K562 (cell line): ENCODE measurements at regions not wholly inside any gene's neighbourhood (a gene's known extent, or its start where the extent isn't known, plus 50 kb on each side); places are given as distances from the start of the nearest gene placed in this dataset.
A peak's percentile ranks its signal among the peaks of the same experiment; 100 is the strongest.

Experiments
- BACH1 ChIP-seq: fragments of 200-800 bp; sonication (Bioruptor generic); IDR thresholded peaks from 2 replicates; pipeline ENCODE4 v1.6.1; 2016; ENCODE audit warnings: missing genetic modification characterization, missing compliant biosample characterization
- BDP1 ChIP-seq: IDR thresholded peaks from 3 replicates; pipeline ENCODE4 v1.6.1; 2011; ENCODE audit not compliant: insufficient read length, insufficient read depth
- CAMTA2 ChIP-seq: fragments of 250-450 bp; sonication (Bioruptor Pico); conservative IDR thresholded peaks from 2 replicates; pipeline ENCODE4 v1.5.1; 2022
- FOXK1 ChIP-seq: sonication (generic); formaldehyde crosslinking; IDR thresholded peaks from 2 replicates; pipeline ENCODE4 v1.8.0; 2022; ENCODE audit warnings: missing genetic modification reagents, mild to moderate bottlenecking, borderline replicate concordance
- ILF3 ChIP-seq: fragments of 450-650 bp; IDR thresholded peaks from 2 replicates; pipeline ENCODE4 v1.6.1; 2018; ENCODE audit warnings: antibody characterized with exemption, mild to moderate bottlenecking, moderate library complexity, borderline replicate concordance
- KHSRP ChIP-seq: fragments of 450-650 bp; IDR thresholded peaks from 2 replicates; pipeline ENCODE4 v1.6.1; 2017
- KLF16 ChIP-seq: IDR thresholded peaks from 2 replicates; pipeline ENCODE4 v1.6.1; 2016; ENCODE audit warnings: antibody characterized with exemption
- MYNN ChIP-seq, 2 experiments: sonication (generic); formaldehyde crosslinking in 1 of 2; IDR thresholded peaks; 2 replicates each; pipeline versions ENCODE4 v1.5.0 to v1.6.1; 2016 to 2020; ENCODE audit warnings: antibody characterized with exemption in 1 of 2, missing genetic modification reagents in 1 of 2
- SREBF1 ChIP-seq: fragments of 150-350 bp; IDR thresholded peaks from 2 replicates; pipeline ENCODE4 v1.6.1; 2014; ENCODE audit warnings: antibody characterized with exemption, low read depth, low read length, borderline replicate concordance
- STAG1 ChIP-seq: sonication (generic); formaldehyde crosslinking; IDR thresholded peaks from 2 replicates; pipeline ENCODE4 v1.5.0; 2020; ENCODE audit warnings: missing genetic modification reagents, borderline replicate concordance
- TCF7 ChIP-seq: sonication (generic); IDR thresholded peaks from 2 replicates; pipeline ENCODE4 v1.6.1; 2016; ENCODE audit warnings: antibody characterized with exemption, borderline replicate concordance
- ZNF121 ChIP-seq: sonication (generic); formaldehyde crosslinking; conservative IDR thresholded peaks from 2 replicates; pipeline ENCODE4 v1.8.0; 2022; ENCODE audit warnings: missing genetic modification reagents
- ZNF23 ChIP-seq: fragments of 250-450 bp; sonication (Bioruptor Pico); IDR thresholded peaks from 2 replicates; pipeline ENCODE4 v1.4.0; 2020; ENCODE audit warnings: mild to moderate bottlenecking
- ZNF696 ChIP-seq: fragments of 250-450 bp; sonication (Bioruptor Pico); conservative IDR thresholded peaks from 2 replicates; pipeline ENCODE4 v1.4.0; 2020; ENCODE audit warnings: mild to moderate bottlenecking, moderate library complexity
- TF ChIP-seq, protein P1 (sequence below): sonication (generic); formaldehyde crosslinking; IDR thresholded peaks from 2 replicates; pipeline ENCODE4 v1.9.0; 2022; ENCODE audit warnings: mild to moderate bottlenecking, missing genetic modification reagents
- TF ChIP-seq, protein P2 (sequence below): fragments of 450-650 bp; IDR thresholded peaks from 2 replicates; pipeline ENCODE4 v1.6.1; 2016; ENCODE audit warnings: missing biosample characterization, missing genetic modification characterization
- TF ChIP-seq, protein P3 (sequence below): fragments of 450-650 bp; IDR thresholded peaks from 2 replicates; pipeline ENCODE4 v1.6.1; 2016; ENCODE audit warnings: antibody characterized with exemption
- TF ChIP-seq, protein P4 (sequence below): fragments of 450-650 bp; formaldehyde crosslinking; IDR thresholded peaks from 2 replicates; pipeline ENCODE4 v1.4.0; 2020; ENCODE audit warnings: mild to moderate bottlenecking, mixed read lengths
- TF ChIP-seq, protein P5 (sequence below): fragments of 450-650 bp; conservative IDR thresholded peaks from 2 replicates; pipeline ENCODE4 v1.6.1; 2016; ENCODE audit warnings: missing genetic modification characterization, low read depth, mild to moderate bottlenecking, control low read depth, missing compliant biosample characterization
- TF ChIP-seq, protein P6 (sequence below): fragments of 250-450 bp; sonication (Bioruptor Pico); IDR thresholded peaks from 2 replicates; pipeline ENCODE4 v1.4.0; 2020

DNA sequence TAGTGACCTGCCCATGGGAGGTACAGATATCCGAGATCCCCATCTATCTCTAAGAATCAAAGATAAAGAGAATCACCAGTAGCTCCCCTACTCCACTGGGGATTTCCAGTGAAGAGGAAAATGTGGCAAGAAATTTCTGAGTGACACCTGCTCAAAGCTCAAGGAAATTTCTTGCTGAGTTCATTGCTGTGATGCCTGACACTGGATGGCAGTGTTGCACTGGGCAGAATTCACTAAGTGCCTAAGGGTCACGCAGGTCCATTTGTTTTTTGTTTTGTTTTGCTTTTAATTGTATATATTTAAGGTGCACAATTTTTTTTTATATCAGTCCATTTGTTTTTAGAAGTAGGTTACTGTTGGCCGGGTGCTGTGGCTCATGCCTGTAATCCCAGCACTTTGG, 109.5 kb upstream of the KCNAB1 start (continued):
- TF ChIP-seq, protein P1, sequence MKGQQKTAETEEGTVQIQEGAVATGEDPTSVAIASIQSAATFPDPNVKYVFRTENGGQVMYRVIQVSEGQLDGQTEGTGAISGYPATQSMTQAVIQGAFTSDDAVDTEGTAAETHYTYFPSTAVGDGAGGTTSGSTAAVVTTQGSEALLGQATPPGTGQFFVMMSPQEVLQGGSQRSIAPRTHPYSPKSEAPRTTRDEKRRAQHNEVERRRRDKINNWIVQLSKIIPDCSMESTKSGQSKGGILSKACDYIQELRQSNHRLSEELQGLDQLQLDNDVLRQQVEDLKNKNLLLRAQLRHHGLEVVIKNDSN (CRISPR knock-in tag) = no peak
- TF ChIP-seq BACH1 (tag) = no peak
- TF ChIP-seq FOXK1 = no peak
- no peak for TF ChIP-seq ZNF696 (CRISPR knock-in tag)
- TF ChIP-seq, protein P2, sequence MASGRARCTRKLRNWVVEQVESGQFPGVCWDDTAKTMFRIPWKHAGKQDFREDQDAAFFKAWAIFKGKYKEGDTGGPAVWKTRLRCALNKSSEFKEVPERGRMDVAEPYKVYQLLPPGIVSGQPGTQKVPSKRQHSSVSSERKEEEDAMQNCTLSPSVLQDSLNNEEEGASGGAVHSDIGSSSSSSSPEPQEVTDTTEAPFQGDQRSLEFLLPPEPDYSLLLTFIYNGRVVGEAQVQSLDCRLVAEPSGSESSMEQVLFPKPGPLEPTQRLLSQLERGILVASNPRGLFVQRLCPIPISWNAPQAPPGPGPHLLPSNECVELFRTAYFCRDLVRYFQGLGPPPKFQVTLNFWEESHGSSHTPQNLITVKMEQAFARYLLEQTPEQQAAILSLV (tag) = no peak
- TF ChIP-seq, protein P3, sequence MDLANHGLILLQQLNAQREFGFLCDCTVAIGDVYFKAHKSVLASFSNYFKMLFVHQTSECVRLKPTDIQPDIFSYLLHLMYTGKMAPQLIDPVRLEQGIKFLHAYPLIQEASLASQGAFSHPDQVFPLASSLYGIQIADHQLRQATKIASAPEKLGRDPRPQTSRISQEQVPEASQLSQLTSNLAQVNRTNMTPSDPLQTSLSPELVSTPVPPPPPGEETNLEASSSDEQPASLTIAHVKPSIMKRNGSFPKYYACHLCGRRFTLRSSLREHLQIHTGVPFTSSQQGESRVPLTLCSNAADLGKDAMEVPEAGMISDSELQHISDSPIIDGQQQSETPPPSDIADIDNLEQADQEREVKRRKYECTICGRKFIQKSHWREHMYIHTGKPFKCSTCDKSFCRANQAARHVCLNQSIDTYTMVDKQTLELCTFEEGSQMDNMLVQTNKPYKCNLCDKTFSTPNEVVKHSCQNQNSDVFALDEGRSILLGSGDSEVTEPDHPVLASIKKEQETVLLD = no peak
- TF ChIP-seq, protein P4, sequence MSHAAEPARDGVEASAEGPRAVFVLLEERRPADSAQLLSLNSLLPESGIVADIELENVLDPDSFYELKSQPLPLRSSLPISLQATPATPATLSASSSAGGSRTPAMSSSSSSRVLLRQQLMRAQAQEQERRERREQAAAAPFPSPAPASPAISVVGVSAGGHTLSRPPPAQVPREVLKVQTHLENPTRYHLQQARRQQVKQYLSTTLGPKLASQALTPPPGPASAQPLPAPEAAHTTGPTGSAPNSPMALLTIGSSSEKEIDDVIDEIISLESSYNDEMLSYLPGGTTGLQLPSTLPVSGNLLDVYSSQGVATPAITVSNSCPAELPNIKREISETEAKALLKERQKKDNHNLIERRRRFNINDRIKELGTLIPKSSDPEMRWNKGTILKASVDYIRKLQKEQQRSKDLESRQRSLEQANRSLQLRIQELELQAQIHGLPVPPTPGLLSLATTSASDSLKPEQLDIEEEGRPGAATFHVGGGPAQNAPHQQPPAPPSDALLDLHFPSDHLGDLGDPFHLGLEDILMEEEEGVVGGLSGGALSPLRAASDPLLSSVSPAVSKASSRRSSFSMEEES (CRISPR knock-in tag) = no peak
- TF ChIP-seq STAG1 (CRISPR knock-in tag) = peak; percentile 47; the same call in 1 of the 2 replicates
- no peak for TF ChIP-seq ZNF121 (CRISPR knock-in tag)
- no peak for TF ChIP-seq BDP1
- no peak for TF ChIP-seq CAMTA2 (CRISPR knock-in tag)
- peak; percentile 25; the same call in 1 of the 2 replicates for TF ChIP-seq KLF16
- TF ChIP-seq KHSRP = no peak
- TF ChIP-seq SREBF1 = no peak
- TF ChIP-seq, protein P5, sequence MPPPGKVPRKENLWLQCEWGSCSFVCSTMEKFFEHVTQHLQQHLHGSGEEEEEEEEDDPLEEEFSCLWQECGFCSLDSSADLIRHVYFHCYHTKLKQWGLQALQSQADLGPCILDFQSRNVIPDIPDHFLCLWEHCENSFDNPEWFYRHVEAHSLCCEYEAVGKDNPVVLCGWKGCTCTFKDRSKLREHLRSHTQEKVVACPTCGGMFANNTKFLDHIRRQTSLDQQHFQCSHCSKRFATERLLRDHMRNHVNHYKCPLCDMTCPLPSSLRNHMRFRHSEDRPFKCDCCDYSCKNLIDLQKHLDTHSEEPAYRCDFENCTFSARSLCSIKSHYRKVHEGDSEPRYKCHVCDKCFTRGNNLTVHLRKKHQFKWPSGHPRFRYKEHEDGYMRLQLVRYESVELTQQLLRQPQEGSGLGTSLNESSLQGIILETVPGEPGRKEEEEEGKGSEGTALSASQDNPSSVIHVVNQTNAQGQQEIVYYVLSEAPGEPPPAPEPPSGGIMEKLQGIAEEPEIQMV (tag) = no peak
- TF ChIP-seq MYNN (IDR thresholded peaks at IDR 0.05) = no peak
- TF ChIP-seq MYNN (CRISPR knock-in tag; IDR thresholded peaks at IDR 0.05) = no peak
- TF ChIP-seq ILF3 = no peak
- no peak for TF ChIP-seq TCF7
- TF ChIP-seq, protein P6, sequence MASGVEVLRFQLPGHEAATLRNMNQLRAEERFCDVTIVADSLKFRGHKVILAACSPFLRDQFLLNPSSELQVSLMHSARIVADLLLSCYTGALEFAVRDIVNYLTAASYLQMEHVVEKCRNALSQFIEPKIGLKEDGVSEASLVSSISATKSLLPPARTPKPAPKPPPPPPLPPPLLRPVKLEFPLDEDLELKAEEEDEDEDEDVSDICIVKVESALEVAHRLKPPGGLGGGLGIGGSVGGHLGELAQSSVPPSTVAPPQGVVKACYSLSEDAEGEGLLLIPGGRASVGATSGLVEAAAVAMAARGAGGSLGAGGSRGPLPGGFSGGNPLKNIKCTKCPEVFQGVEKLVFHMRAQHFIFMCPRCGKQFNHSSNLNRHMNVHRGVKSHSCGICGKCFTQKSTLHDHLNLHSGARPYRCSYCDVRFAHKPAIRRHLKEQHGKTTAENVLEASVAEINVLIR = no peak
- TF ChIP-seq ZNF23 (CRISPR knock-in tag) = no peak
